Loucy (cell line): ENCODE measurements at regions not wholly inside any gene's neighbourhood (a gene's known extent, or its start where the extent isn't known, plus 50 kb on each side); places are given as distances from the start of the nearest gene placed in this dataset.

Experiments
- H2AFZ ChIP-seq: fragments of 200-600 bp; sonication (generic); 2 replicates; pipeline ENCODE4 v1.6.0; 2016; ENCODE audit warnings: antibody characterized with exemption, mild to moderate bottlenecking, low read length, moderate library complexity
- H3F3A ChIP-seq: fragments of 200-600 bp; 2 replicates; pipeline ENCODE4 v1.6.0; 2016; ENCODE audit warnings: antibody characterized with exemption, low read depth, mild to moderate bottlenecking
- H3K27me3 ChIP-seq: fragments of 200-600 bp; sonication (generic); 2 replicates; pipeline ENCODE4 v1.6.1; 2014; ENCODE audit warnings: low read length, mild to moderate bottlenecking; ENCODE audit not compliant: insufficient read depth, poor library complexity, severe bottlenecking
- H3K36me3 ChIP-seq: fragments of 200-600 bp; sonication (generic); 2 replicates; pipeline ENCODE4 v1.6.1; 2016; ENCODE audit warnings: low read length; ENCODE audit not compliant: insufficient read depth
- H3K4me1 ChIP-seq: fragments of 200-600 bp; sonication (generic); 2 replicates; pipeline ENCODE4 v1.5.1; 2014; ENCODE audit warnings: low read length, mild to moderate bottlenecking; ENCODE audit not compliant: insufficient read depth, poor library complexity, severe bottlenecking
- H3K4me2 ChIP-seq: fragments of 200-600 bp; sonication (generic); 2 replicates; pipeline ENCODE4 v1.6.0; 2014; ENCODE audit warnings: antibody characterized with exemption, low read length, low read depth, mild to moderate bottlenecking; ENCODE audit not compliant: poor library complexity, severe bottlenecking
- H3K4me3 ChIP-seq: fragments of 200-600 bp; sonication (generic); 2 replicates; pipeline ENCODE4 v1.5.1; 2014; ENCODE audit warnings: low read length, mild to moderate bottlenecking, mixed read lengths; ENCODE audit not compliant: poor library complexity, severe bottlenecking
- H3K79me2 ChIP-seq: fragments of 200-600 bp; sonication (generic); 2 replicates; pipeline ENCODE4 v1.6.1; 2014; ENCODE audit warnings: low read length; ENCODE audit not compliant: insufficient read depth
- H3K9ac ChIP-seq: fragments of 200-600 bp; sonication (generic); 2 replicates; pipeline ENCODE4 v1.6.0; 2014; ENCODE audit warnings: mild to moderate bottlenecking, low read depth, low read length, moderate library complexity; ENCODE audit not compliant: poor library complexity, severe bottlenecking
- H3K9me2 ChIP-seq: fragments of 200-600 bp; sonication (generic); replicated peaks from 2 replicates; pipeline ENCODE4 v1.6.1; 2016; ENCODE audit warnings: low read depth, low read length, mixed read lengths
- H3K9me3 ChIP-seq: fragments of 200-600 bp; sonication (generic); 2 replicates; pipeline ENCODE4 v1.6.1; 2014; ENCODE audit warnings: mild to moderate bottlenecking, antibody characterized with exemption, low read length, low read depth; ENCODE audit not compliant: insufficient read depth
- H4K20me1 ChIP-seq: fragments of 200-600 bp; sonication (generic); 2 replicates; pipeline ENCODE4 v1.6.0; 2014; ENCODE audit warnings: antibody characterized with exemption, low read length, mild to moderate bottlenecking; ENCODE audit not compliant: insufficient read depth, poor library complexity, severe bottlenecking
- EZH2phosphoT487 ChIP-seq: fragments of 200-600 bp; IDR thresholded peaks from 2 replicates; pipeline ENCODE4 v1.6.1; 2018; ENCODE audit warnings: antibody characterized with exemption, mild to moderate bottlenecking, moderate library complexity, borderline replicate concordance
- TF ChIP-seq, protein P1 (sequence below): fragments of 200-600 bp; sonication (generic); conservative IDR thresholded peaks from 2 replicates; pipeline ENCODE4 v1.5.1; 2014; ENCODE audit warnings: mild to moderate bottlenecking, antibody characterized with exemption, low read length

DNA sequence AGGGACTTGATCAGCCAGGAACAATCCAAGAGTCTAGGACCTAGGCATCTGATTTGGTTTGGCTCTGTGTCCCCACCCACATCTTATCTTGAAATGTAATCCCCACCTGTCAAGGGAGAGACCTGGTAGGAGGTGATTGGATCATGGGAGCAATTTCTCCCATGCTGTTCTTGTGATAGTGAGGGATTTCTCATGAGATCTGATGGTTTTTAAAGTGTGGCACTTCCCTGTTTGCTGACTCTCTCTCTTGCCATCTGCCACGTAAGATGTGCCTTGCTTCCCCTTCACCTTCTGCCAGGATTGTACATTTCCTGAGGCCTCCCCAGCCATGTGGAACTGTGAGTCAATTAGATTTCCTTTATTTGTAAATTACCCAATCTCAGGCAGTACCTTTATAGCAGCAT, 201.7 kb upstream of the ACTBL2 start:
- Histone ChIP-seq H3K36me3 (no peaks in the 10 kb centered on the region), H3K79me2 (no peaks in the 10 kb centered on the region), H3K4me1 (no peaks in the 10 kb centered on the region), H3K9me3 (no peaks in the 10 kb centered on the region), H4K20me1 (no peaks in the 10 kb centered on the region), H3K9ac (no peak overlapping the region), H2AFZ (no peak overlapping the region), H3K27me3 (no peaks in the 10 kb centered on the region), H3K4me3 (no peak overlapping the region), H3K4me2 (no peak overlapping the region), H3K9me2 (no peaks in the 10 kb centered on the region), H3F3A (no peaks in the 10 kb centered on the region)
- no peak for TF ChIP-seq EZH2phosphoT487
- TF ChIP-seq, protein P1, sequence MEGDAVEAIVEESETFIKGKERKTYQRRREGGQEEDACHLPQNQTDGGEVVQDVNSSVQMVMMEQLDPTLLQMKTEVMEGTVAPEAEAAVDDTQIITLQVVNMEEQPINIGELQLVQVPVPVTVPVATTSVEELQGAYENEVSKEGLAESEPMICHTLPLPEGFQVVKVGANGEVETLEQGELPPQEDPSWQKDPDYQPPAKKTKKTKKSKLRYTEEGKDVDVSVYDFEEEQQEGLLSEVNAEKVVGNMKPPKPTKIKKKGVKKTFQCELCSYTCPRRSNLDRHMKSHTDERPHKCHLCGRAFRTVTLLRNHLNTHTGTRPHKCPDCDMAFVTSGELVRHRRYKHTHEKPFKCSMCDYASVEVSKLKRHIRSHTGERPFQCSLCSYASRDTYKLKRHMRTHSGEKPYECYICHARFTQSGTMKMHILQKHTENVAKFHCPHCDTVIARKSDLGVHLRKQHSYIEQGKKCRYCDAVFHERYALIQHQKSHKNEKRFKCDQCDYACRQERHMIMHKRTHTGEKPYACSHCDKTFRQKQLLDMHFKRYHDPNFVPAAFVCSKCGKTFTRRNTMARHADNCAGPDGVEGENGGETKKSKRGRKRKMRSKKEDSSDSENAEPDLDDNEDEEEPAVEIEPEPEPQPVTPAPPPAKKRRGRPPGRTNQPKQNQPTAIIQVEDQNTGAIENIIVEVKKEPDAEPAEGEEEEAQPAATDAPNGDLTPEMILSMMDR = no peak

GRCh38 chr5:57683036-57683630, 200.5 kb upstream of the ACTBL2 start:
- H3K4me3 ChIP-seq = no peak overlapping the region
- no peaks in the 10 kb centered on the region for H3K4me1 ChIP-seq
- no peaks in the 10 kb centered on the region for H3F3A ChIP-seq
- no peaks in the 10 kb centered on the region for H3K27me3 ChIP-seq
- H3K79me2 ChIP-seq = no peaks in the 10 kb centered on the region
- no peaks in the 10 kb centered on the region for H3K36me3 ChIP-seq
- no peak overlapping the region for H3K4me2 ChIP-seq
- H3K9ac ChIP-seq = no peak overlapping the region
- TF ChIP-seq EZH2phosphoT487 = no peak
- TF ChIP-seq, protein P1 = no peak
- no peaks in the 10 kb centered on the region for H3K9me3 ChIP-seq
- no peak overlapping the region for H2AFZ ChIP-seq
- H3K9me2 ChIP-seq = no peaks in the 10 kb centered on the region
- no peaks in the 10 kb centered on the region for H4K20me1 ChIP-seq

DNA sequence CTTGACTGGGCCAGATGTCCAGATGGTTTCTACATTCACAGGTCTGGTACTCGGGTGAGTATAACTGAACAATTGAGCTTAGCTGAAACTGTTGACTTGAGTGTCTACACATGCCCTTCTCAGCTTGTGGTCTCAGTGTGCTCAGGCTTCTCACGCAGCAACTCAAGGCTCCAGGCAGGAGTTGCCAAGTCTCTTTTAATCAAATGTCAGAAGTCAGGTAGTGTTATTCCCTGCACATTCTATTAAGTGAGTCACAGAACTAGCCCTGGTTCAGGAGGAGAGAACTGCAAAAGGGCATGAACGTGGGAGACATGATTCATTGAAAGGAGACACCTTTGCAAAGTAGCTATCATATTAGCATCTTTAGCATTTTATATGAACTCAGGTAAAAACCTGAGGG, 199.3 kb upstream of the ACTBL2 start:
- no peaks in the 10 kb centered on the region for H3K4me1 ChIP-seq

More for the DNA sequence above, 199.3 kb upstream of the ACTBL2 start:
- no peaks in the 10 kb centered on the region for H3F3A ChIP-seq
- 0 out of 2 replicates have a peak, but pooled peaks cover 2% of the 10 kb centered on the region for H3K9me2 ChIP-seq
- no peak overlapping the region for H3K9ac ChIP-seq
- H3K9me3 ChIP-seq = no peaks in the 10 kb centered on the region
- H2AFZ ChIP-seq = no peak overlapping the region
- no peaks in the 10 kb centered on the region for H3K79me2 ChIP-seq
- no peak overlapping the region for H3K4me3 ChIP-seq
- H3K4me2 ChIP-seq = no peak overlapping the region
- no peaks in the 10 kb centered on the region for H4K20me1 ChIP-seq
- no peaks in the 10 kb centered on the region for H3K36me3 ChIP-seq
- H3K27me3 ChIP-seq = no peaks in the 10 kb centered on the region
- no peak for TF ChIP-seq EZH2phosphoT487
- TF ChIP-seq, protein P1 = no peak
